Fibroblast of pulmonary artery (primary cell): ENCODE measurements at regions not wholly inside any gene's neighbourhood (a gene's known extent, or its start where the extent isn't known, plus 50 kb on each side); places are given as distances from the start of the nearest gene placed in this dataset.

ENCODE experiments used
- DNase-seq: peaks from one replicate; pipeline ENCODE4 v3.0.0-alpha.2; 2010; ENCODE audit warnings: low read depth
- H3K4me3 ChIP-seq: replicated peaks from 2 replicates; pipeline ENCODE4 v1.5.1; 2011; ENCODE audit warnings: low read depth, mild to moderate bottlenecking, control low read depth, low read length, moderate library complexity
- TF ChIP-seq, protein P1 (sequence below): IDR thresholded peaks from 2 replicates; pipeline ENCODE4 v1.5.1; 2011; ENCODE audit warnings: mild to moderate bottlenecking, control low read depth, low read length, inconsistent platforms; ENCODE audit errors: missing control alignments

DNA sequence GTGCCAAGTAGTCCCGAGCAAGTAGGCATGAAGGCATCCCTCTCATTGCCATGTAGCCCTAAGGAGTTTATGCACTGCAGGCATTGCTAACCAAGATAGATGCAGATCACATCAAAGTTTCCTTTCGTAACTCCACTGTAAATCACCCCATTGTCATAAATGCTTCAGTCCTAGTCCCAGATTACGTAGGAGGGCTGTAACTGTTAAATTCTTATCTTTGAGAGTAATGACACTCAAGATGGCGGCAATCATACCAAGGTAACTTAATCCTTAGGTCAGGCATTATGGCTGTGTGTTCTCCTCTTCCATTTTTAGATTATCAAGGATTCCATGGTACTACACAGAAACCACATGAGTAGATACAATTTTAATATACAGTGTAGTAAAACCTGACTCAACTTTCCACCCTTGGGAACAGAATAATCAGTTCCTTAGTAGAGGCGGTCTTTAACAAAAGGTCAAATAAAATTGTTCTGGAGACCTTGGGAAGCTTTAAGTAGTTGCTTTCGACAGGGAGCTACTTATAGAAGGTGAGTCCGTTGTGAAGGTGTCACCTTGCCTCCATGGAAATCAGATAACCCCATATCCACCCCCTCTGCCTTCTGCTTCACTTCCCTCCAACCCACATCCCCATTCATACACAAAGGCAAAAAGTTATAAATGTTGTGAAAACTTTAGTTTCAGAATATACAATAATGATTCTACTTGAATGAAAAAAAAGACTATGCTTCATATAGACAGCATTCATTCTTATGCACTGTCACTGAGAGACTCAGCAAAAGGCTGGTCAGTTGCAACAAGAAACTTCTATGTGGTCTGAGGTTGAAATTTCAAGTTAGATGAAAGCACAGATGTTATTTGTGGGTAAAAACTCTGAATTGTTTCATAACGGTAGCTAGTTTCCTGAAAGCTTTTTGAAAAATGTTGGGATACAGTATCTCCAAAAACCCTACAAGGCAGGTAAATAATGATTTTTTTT is 64.8 kb upstream of the GALNT5 start:
- H3K4me3 ChIP-seq, result no peak overlapping the region
- TF ChIP-seq, protein P1, sequence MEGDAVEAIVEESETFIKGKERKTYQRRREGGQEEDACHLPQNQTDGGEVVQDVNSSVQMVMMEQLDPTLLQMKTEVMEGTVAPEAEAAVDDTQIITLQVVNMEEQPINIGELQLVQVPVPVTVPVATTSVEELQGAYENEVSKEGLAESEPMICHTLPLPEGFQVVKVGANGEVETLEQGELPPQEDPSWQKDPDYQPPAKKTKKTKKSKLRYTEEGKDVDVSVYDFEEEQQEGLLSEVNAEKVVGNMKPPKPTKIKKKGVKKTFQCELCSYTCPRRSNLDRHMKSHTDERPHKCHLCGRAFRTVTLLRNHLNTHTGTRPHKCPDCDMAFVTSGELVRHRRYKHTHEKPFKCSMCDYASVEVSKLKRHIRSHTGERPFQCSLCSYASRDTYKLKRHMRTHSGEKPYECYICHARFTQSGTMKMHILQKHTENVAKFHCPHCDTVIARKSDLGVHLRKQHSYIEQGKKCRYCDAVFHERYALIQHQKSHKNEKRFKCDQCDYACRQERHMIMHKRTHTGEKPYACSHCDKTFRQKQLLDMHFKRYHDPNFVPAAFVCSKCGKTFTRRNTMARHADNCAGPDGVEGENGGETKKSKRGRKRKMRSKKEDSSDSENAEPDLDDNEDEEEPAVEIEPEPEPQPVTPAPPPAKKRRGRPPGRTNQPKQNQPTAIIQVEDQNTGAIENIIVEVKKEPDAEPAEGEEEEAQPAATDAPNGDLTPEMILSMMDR, result no peak
- DNase-seq, result no peak

DNA sequence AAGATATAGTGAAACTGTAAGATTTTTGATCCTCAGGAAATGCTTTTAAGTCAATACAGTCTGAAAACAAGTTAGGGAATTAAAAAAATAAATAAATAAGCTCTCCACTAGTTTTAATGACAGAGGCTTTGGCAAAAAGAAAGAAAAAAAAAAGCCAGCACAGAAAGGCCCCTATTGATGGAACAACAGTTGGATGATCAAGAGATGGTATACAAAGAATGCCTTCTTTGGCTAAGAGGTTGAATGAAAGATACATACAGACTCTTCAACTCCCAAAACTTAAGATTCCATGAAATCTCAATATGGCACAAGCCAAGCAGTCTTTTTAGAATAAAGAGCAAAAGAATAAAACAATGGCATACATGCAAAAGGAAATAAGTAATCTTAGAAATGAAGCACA is 64.0 kb upstream of the GALNT5 start:
- no peak for DNase-seq
- no peak overlapping the region for H3K4me3 ChIP-seq
- TF ChIP-seq, protein P1, result no peak

DNA sequence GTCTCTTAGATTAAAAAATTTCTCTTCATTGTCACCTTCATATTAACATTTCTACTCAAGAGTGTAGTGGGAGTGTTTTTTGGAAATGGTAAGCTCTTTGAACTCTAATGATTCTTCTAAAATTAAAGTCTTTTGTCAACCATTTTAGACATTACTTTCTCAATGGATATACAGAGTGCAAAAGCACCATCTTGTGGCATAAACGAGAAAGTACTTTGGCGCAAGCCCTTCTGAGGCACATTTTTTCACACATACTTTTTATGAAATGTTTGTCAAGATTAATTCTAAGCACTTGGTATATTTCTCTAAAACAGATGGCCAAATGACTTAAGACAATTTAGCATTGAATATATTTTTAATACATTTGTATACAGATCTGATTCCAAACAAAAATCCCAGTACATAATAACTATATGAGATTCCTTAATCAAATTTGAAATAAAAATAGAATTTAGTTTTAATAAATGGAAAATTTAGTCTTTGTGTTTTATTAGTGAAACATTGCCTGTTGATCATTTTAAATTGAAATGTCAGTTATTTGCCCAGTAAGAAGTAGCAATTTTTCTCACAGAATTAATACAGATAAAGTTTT is 63.3 kb upstream of the GALNT5 start:
- peak; percentile 88 for DNase-seq
- TF ChIP-seq, protein P1, result peak; percentile 72

DNA sequence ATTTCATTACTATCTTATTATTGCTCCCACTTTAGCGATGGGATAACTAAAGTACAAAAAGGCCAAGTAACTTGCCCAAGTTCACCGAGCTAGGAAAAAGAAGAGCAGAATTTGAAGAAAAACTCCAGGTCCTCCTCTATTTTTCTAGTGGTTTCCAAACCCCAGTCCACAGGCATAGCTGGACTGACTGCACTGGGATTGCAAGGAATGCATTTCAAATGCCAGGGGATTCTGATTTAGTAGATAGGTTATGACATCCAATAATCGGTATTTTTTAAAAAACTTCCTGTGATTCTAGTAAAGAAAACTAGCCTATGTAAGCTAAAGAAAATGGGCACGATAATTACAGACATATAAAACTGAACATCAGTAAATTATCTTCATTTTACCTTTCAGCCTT is 62.7 kb upstream of the GALNT5 start:
- DNase-seq, result no peak
- TF ChIP-seq, protein P1, result no peak
- no peak overlapping the region for H3K4me3 ChIP-seq

More for the DNA sequence above, 63.3 kb upstream of the GALNT5 start:
- no peak overlapping the region for H3K4me3 ChIP-seq

DNA sequence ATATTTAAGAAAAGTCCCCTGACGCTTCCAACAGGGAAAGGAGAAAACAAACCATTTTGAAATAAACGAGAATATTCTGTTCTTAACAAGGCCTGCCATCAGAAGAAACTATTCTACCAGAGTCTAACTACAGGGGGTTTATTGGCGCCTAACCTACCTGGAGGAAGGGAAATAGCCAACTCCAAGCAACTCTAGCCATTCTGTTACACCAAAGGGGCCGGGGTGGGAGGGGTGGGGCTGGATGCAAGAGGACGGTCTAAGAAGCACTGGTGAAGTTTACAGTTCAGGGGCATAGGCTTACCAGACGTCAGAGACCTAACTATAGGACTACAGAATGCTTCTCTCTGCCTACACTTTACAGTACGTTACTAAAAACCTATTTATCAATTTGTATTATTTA is 60.5 kb upstream of the GALNT5 start:
- no peak overlapping the region for H3K4me3 ChIP-seq
- no peak for DNase-seq
- TF ChIP-seq, protein P1, result no peak

DNA sequence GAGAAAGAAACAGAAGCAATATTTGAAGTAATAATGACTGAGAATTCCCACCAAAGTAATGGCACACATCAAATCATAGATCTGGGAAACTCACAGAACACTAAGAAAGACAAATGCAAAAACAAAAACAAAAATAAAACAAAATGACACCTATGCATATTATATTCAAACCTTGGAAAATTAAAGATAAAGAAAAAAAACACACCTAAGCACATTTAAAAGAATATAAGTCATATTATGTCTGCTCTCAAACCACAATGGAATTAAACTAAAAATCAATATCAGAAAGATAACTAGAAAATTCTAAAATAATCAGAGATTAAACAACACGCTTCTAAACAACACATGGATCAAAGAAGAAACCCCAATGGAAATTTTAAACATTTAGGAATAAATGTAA is 59.7 kb upstream of the GALNT5 start:
- DNase-seq, result no peak
- TF ChIP-seq, protein P1, result no peak
- H3K4me3 ChIP-seq, result no peak overlapping the region
